ENCODE measurements at regions not wholly inside any gene's neighbourhood (a gene's known extent, or its start where the extent isn't known, plus 50 kb on each side); places are given as distances from the start of the nearest gene placed in this dataset.

- no peak overlapping the region for H3K4me3 ChIP-seq (ENCODE audit: low read depth, low read length)
- no peak for DNase-seq (ENCODE audit: low read depth)
- TF ChIP-seq, protein P1, sequence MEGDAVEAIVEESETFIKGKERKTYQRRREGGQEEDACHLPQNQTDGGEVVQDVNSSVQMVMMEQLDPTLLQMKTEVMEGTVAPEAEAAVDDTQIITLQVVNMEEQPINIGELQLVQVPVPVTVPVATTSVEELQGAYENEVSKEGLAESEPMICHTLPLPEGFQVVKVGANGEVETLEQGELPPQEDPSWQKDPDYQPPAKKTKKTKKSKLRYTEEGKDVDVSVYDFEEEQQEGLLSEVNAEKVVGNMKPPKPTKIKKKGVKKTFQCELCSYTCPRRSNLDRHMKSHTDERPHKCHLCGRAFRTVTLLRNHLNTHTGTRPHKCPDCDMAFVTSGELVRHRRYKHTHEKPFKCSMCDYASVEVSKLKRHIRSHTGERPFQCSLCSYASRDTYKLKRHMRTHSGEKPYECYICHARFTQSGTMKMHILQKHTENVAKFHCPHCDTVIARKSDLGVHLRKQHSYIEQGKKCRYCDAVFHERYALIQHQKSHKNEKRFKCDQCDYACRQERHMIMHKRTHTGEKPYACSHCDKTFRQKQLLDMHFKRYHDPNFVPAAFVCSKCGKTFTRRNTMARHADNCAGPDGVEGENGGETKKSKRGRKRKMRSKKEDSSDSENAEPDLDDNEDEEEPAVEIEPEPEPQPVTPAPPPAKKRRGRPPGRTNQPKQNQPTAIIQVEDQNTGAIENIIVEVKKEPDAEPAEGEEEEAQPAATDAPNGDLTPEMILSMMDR (IDR thresholded peaks at IDR 0.05; ENCODE audit: control insufficient read depth, extremely low read depth, insufficient read depth): no peak
Measured at GRCh38 chr2:39934851-39935250, 155.8 kb upstream of the THUMPD2 start.

DNA sequence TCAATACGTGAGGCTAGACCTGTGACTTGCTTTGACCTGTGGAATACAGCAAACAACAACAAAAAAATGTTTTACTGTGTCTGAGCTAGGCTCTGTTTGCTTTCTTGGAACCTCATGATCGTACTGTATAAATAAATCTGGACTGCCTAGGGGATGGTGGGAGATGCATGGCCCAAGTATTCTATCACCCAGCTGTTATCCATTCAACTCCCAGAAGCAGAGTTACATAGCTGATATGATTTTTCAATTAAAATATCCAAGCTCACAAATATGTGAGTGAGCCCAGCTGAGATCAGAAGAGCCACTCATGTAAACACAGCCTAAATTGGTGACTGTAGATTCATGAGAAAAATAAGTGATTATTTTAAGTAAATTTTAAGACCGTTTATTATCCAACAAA, 154.1 kb upstream of the THUMPD2 start:
- TF ChIP-seq, protein P1 (IDR thresholded peaks at IDR 0.05; ENCODE audit: control insufficient read depth, extremely low read depth, insufficient read depth): no peak
- DNase-seq (ENCODE audit: low read depth): peak; percentile 4
- H3K4me3 ChIP-seq (ENCODE audit: low read depth, low read length): no peak overlapping the region

DNA sequence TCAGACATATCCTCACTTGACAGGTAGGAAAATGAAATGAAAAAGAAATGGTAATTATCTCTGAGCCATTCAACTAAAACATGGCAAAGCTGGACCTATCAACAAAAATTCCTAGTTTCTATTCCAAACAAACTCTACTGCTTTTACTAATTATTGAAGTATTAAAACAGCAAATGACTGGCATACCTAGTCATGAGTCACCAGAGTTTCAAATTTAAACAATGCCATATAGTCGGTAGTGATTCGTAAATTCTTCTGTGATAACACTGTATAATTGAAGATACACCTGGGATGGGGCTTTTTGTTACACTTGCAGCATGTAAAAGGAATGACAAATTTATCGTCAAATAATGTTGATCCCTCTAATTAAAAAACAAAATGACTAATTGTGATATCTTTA, 153.1 kb upstream of the THUMPD2 start:
- TF ChIP-seq, protein P1 (IDR thresholded peaks at IDR 0.05; ENCODE audit: control insufficient read depth, extremely low read depth, insufficient read depth): no peak
- no peak for DNase-seq (ENCODE audit: low read depth)
- H3K4me3 ChIP-seq (ENCODE audit: low read depth, low read length): no peak overlapping the region

GRCh38 chr2:39930175-39930917, 151.3 kb upstream of the THUMPD2 start:
- no peak overlapping the region for H3K4me3 ChIP-seq (ENCODE audit: low read depth, low read length)
- TF ChIP-seq, protein P1 (IDR thresholded peaks at IDR 0.05; ENCODE audit: control insufficient read depth, extremely low read depth, insufficient read depth): no peak
- no peak for DNase-seq (ENCODE audit: low read depth)

GRCh38 chr2:39929531-39929930, 150.5 kb upstream of the THUMPD2 start:
- H3K4me3 ChIP-seq (ENCODE audit: low read depth, low read length): no peak overlapping the region
- TF ChIP-seq, protein P1 (IDR thresholded peaks at IDR 0.05; ENCODE audit: control insufficient read depth, extremely low read depth, insufficient read depth): no peak
- no peak for DNase-seq (ENCODE audit: low read depth)

DNA sequence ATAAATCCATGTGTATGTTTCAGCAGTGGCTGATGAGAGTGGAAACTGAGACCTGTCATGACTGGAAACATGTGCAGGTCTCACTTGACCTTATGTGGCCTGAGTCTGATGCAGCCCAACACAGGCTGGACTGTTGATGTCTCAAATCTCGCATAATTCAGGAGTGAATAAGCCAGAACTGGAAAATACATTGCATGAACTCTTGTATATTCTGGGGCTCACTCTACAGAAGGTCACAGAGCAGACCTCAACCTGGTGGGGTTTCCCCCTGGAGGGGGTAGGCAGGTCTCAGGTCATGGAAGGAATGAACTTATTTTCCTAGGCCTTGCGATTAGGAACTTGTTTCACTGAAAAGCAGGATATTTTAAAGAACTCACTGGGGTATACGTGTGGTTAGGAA, 146.3 kb upstream of the THUMPD2 start:
- TF ChIP-seq, protein P1 (IDR thresholded peaks at IDR 0.05; ENCODE audit: control insufficient read depth, extremely low read depth, insufficient read depth): no peak

DNA sequence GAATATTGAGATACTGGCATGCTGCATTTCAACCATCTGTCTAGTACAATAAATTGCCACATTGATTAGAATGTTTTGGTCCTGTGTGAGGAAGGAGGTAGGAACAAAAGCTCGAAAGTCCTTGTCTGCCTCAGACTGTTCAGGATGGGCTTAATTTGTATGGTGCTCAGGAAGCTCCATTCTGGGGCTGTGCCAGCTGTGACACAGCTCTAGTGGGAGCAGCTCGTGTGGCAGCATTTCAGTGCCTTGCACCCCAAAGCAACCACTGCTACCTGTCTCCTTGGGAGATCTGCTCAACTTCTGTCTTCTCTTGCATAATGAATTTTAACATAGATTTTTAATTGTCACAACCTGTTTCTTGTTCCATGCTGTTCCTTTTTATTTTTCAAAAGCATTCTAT, 144.4 kb upstream of the THUMPD2 start:
- TF ChIP-seq, protein P1 (IDR thresholded peaks at IDR 0.05; ENCODE audit: control insufficient read depth, extremely low read depth, insufficient read depth): no peak
- DNase-seq (ENCODE audit: low read depth): no peak
- no peak overlapping the region for H3K4me3 ChIP-seq (ENCODE audit: low read depth, low read length)

More for the DNA sequence above, 146.3 kb upstream of the THUMPD2 start:
- H3K4me3 ChIP-seq (ENCODE audit: low read depth, low read length): no peak overlapping the region
- no peak for DNase-seq (ENCODE audit: low read depth)
